Peyer's patch (tissue), 4 donors: ENCODE measurements at regions not wholly inside any gene's neighbourhood (a gene's known extent, or its start where the extent isn't known, plus 50 kb on each side); places are given as distances from the start of the nearest gene placed in this dataset.

Experiments
- CTCF ChIP-seq, 6 experiments: fragments of 450-650 bp in 4 of 6; fragments of 200-600 bp in 2 of 6; sonication (generic) in 1 of 6; IDR thresholded peaks; one replicate each; pipeline ENCODE4 v1.5.1; 2017 to 2019; ENCODE audit warnings: antibody characterized with exemption in 6 of 6, mild to moderate bottlenecking in 3 of 6, moderate library complexity in 1 of 6
- POLR2A ChIP-seq, 2 donors: fragments of 450-650 bp; IDR thresholded peaks; one replicate each; pipeline ENCODE4 v1.5.1; 2017; ENCODE audit warnings: antibody characterized with exemption in 2 of 2, mild to moderate bottlenecking in 2 of 2, moderate library complexity in 2 of 2

- no peak for TF ChIP-seq CTCF (IDR thresholded peaks at IDR 0.05)
- TF ChIP-seq POLR2A (IDR thresholded peaks at IDR 0.05), result no peak
These were observed 498.9 kb downstream of the NPHP4 start for GRCh38 chr1:5493275-5493674.
